ENCODE measurements at regions not wholly inside any gene's neighbourhood (a gene's known extent, or its start where the extent isn't known, plus 50 kb on each side); places are given as distances from the start of the nearest gene placed in this dataset.

DNA sequence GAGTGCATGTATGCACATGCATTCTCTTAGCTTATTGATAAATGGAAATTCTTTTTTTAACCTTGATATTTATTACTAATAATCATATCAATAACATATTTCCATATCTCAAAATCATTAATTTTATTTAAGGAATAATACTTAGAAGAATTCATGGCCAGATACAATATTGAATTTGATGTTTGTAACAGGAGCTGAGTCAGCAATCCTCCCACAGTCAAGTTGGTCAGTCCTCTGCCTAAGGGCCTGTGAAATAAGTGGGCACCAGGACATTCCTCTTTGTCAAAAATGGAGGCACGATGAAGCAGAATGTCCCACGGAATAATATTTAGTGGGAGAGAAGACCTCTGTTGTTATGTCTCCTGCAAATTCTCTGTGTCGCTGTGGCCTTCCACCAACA, 148.6 kb downstream of the LRRC70 start:
- no peak for DNase-seq (ENCODE audit: low spot score)
- ChIA-PET CTCF (ENCODE audit: unreplicated experiment) (no interaction called here), POLR2A (no interaction called here)
- Histone ChIP-seq H3K36me3 (ENCODE audit: insufficient read depth, low read length) (no peaks in the 10 kb centered on the region), H3K79me2 (ENCODE audit: insufficient read depth, low read depth, low read length) (no peaks in the 10 kb centered on the region), H3K9me3 (ENCODE audit: low read length) (no peaks in the 10 kb centered on the region), H3K4me3 (ENCODE audit: low read depth, low read length, poor library complexity, severe bottlenecking) (no peak overlapping the region), H3K4me1 (ENCODE audit: insufficient read depth, low read length, poor library complexity, severe bottlenecking) (no peaks in the 10 kb centered on the region), H3K4me2 (ENCODE audit: low read length) (no peak overlapping the region), H3K27ac (ENCODE audit: low read depth, low read length, poor library complexity, severe bottlenecking) (no peak overlapping the region), H3K9me2 (ENCODE audit: insufficient read depth, low read length) (no peaks in the 10 kb centered on the region), H4K20me1 (ENCODE audit: insufficient read depth, low read length) (no peaks in the 10 kb centered on the region), H2AFZ (ENCODE audit: low read length) (no peak overlapping the region)
- intact Hi-C loops (cut with micrococcal nuclease; ENCODE audit: unreplicated experiment) = no loop called here
- TF ChIP-seq, protein P1, sequence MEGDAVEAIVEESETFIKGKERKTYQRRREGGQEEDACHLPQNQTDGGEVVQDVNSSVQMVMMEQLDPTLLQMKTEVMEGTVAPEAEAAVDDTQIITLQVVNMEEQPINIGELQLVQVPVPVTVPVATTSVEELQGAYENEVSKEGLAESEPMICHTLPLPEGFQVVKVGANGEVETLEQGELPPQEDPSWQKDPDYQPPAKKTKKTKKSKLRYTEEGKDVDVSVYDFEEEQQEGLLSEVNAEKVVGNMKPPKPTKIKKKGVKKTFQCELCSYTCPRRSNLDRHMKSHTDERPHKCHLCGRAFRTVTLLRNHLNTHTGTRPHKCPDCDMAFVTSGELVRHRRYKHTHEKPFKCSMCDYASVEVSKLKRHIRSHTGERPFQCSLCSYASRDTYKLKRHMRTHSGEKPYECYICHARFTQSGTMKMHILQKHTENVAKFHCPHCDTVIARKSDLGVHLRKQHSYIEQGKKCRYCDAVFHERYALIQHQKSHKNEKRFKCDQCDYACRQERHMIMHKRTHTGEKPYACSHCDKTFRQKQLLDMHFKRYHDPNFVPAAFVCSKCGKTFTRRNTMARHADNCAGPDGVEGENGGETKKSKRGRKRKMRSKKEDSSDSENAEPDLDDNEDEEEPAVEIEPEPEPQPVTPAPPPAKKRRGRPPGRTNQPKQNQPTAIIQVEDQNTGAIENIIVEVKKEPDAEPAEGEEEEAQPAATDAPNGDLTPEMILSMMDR (conservative IDR thresholded peaks at IDR 0.05; ENCODE audit: low read length) = no peak
- no peak for TF ChIP-seq EZH2phosphoT487 (IDR thresholded peaks at IDR 0.05; ENCODE audit: borderline replicate concordance, low read depth, low read length)
- BruUV-seq (replicated peaks) = no TSS peak

DNA sequence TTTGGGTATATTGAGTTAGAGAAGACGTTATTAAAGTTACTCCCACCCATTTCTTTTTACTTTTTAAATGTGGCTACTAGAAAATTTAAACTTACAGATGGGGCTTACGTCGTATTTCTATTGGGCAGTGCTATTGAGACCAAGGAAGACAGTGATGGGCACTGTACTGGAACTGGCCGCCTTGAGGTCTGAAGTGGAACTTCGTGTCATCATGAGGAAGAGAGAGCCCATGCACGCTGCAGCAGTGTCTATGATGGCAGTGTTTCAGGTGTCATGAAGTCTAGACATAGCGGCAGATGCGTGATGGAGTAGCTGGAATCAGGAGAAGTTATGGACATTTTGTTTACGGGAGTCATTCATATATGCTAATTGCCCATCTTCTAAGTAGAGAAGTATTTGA, 143.7 kb downstream of the LRRC70 start:
- Histone ChIP-seq H3K36me3 (ENCODE audit: insufficient read depth, low read length) (no peaks in the 10 kb centered on the region), H3K79me2 (ENCODE audit: insufficient read depth, low read depth, low read length) (no peaks in the 10 kb centered on the region), H3K4me3 (ENCODE audit: low read depth, low read length, poor library complexity, severe bottlenecking) (no peak overlapping the region), H2AFZ (ENCODE audit: low read length) (no peak overlapping the region), H3K9me2 (ENCODE audit: insufficient read depth, low read length) (no peaks in the 10 kb centered on the region), H4K20me1 (ENCODE audit: insufficient read depth, low read length) (no peaks in the 10 kb centered on the region), H3K9me3 (ENCODE audit: low read length) (no peaks in the 10 kb centered on the region), H3K27ac (ENCODE audit: low read depth, low read length, poor library complexity, severe bottlenecking) (no peak overlapping the region), H3K4me1 (ENCODE audit: insufficient read depth, low read length, poor library complexity, severe bottlenecking) (no peaks in the 10 kb centered on the region), H3K4me2 (ENCODE audit: low read length) (no peak overlapping the region)
- intact Hi-C loops (cut with micrococcal nuclease; ENCODE audit: unreplicated experiment) = no loop called here
- POLR2A ChIA-PET = no interaction called here
- CTCF ChIA-PET (ENCODE audit: unreplicated experiment) = no interaction called here
- TF ChIP-seq, protein P1 (conservative IDR thresholded peaks at IDR 0.05; ENCODE audit: low read length) = no peak
- TF ChIP-seq EZH2phosphoT487 (IDR thresholded peaks at IDR 0.05; ENCODE audit: borderline replicate concordance, low read depth, low read length) = no peak
- BruUV-seq (replicated peaks) = no TSS peak
- DNase-seq (ENCODE audit: low spot score) = no peak

DNA sequence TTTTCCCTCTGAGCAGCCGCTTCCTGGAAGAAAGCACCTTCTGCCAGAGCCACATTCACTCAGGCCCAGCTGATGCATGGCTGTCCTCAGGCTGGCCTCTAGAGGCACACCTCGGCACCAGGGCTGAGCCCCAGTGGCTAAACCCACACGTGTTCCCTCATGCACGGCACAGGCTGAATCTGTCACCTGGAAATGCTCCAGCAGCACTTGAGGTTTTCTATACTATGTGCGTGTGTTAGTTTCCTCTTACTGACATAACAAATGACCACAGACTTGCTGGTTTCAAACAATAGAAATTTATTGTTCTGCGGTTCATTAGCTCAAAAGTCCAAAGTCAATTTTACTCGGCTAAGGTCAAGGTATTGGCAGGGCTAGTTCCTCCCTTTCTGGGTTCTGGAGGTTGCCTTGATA, 141.4 kb downstream of the LRRC70 start:
- peak; percentile 24 for DNase-seq (ENCODE audit: low spot score)
- Histone ChIP-seq H3K9me3 (ENCODE audit: low read length) (no peaks in the 10 kb centered on the region), H3K4me3 (ENCODE audit: low read depth, low read length, poor library complexity, severe bottlenecking) (no peak overlapping the region), H3K79me2 (ENCODE audit: insufficient read depth, low read depth, low read length) (no peaks in the 10 kb centered on the region), H3K4me1 (ENCODE audit: insufficient read depth, low read length, poor library complexity, severe bottlenecking) (no peaks in the 10 kb centered on the region), H4K20me1 (ENCODE audit: insufficient read depth, low read length) (no peaks in the 10 kb centered on the region), H2AFZ (ENCODE audit: low read length) (no peak overlapping the region), H3K27ac (ENCODE audit: low read depth, low read length, poor library complexity, severe bottlenecking) (no peak overlapping the region), H3K4me2 (ENCODE audit: low read length) (no peak overlapping the region), H3K9me2 (ENCODE audit: insufficient read depth, low read length) (no peaks in the 10 kb centered on the region), H3K36me3 (ENCODE audit: insufficient read depth, low read length) (no peaks in the 10 kb centered on the region)
- CTCF ChIA-PET (ENCODE audit: unreplicated experiment) = no interaction called here
- no TSS peak for BruUV-seq (replicated peaks)
- POLR2A ChIA-PET = no interaction called here
- intact Hi-C loops (cut with micrococcal nuclease; ENCODE audit: unreplicated experiment) = no loop called here
- TF ChIP-seq, protein P1 (conservative IDR thresholded peaks at IDR 0.05; ENCODE audit: low read length) = peak; percentile 51
- no peak for TF ChIP-seq EZH2phosphoT487 (IDR thresholded peaks at IDR 0.05; ENCODE audit: borderline replicate concordance, low read depth, low read length)
